ENCODE measurements at regions not wholly inside any gene's neighbourhood (a gene's known extent, or its start where the extent isn't known, plus 50 kb on each side); places are given as distances from the start of the nearest gene placed in this dataset.
A peak's percentile ranks its signal among the peaks of the same experiment; 100 is the strongest.

- Histone ChIP-seq H3K4me3 (ENCODE audit: insufficient read depth, low read depth, low read length) (no peak overlapping the region), H3K36me3 (ENCODE audit: insufficient read depth, low read length) (no peaks in the 10 kb centered on the region), H3K9me3 (ENCODE audit: insufficient read depth, low read depth, low read length) (no peaks in the 10 kb centered on the region), H3K27ac (ENCODE audit: low read depth, low read length) (no peak overlapping the region), H3K4me1 (ENCODE audit: insufficient read depth, low read length) (peaks cover 15% of the 10 kb centered on the region), H3K27me3 (ENCODE audit: insufficient read depth, low read length) (no peaks in the 10 kb centered on the region), H4K20me1 (ENCODE audit: insufficient read depth, low read length) (no peaks in the 10 kb centered on the region), H3K79me2 (ENCODE audit: insufficient read depth, low read length) (no peaks in the 10 kb centered on the region), H3K4me2 (ENCODE audit: low read length) (peak overlapping the region; percentile 68), H2AFZ (ENCODE audit: low read depth, low read length) (peak overlapping the region; percentile 36), H3K9ac (ENCODE audit: low read length) (no peak overlapping the region)
- TF ChIP-seq CTCF (IDR thresholded peaks at IDR 0.05; ENCODE audit: insufficient read depth, low read depth, low read length), result no peak
- TF ChIP-seq EZH2 (IDR thresholded peaks at IDR 0.05; ENCODE audit: insufficient read depth, low read length), result no peak
- Mint-ChIP-seq H3K4me1 (ENCODE audit: low read depth, unreplicated experiment) (peaks cover 46% of the 10 kb centered on the region), H3K27me3 (ENCODE audit: low read depth, unreplicated experiment) (no peaks in the 10 kb centered on the region), H3K9me3 (ENCODE audit: unreplicated experiment) (no peaks in the 10 kb centered on the region), H3K27ac (ENCODE audit: unreplicated experiment) (peak overlapping the region; percentile 82), H3K36me3 (ENCODE audit: low read depth, unreplicated experiment) (no peaks in the 10 kb centered on the region), H3K4me3 (ENCODE audit: unreplicated experiment) (no peak overlapping the region)
- DNase-seq (ENCODE audit: low read depth) (peak; percentile 72), FAIRE-seq (peak; percentile 71)
Observed at GRCh38 chr3:65006300-65006739, 318.5 kb upstream of the ADAMTS9 start.

- no peak overlapping the region for H3K9ac ChIP-seq (ENCODE audit: low read length)
- H4K20me1 ChIP-seq (ENCODE audit: insufficient read depth, low read length), result no peaks in the 10 kb centered on the region
- TF ChIP-seq EZH2 (IDR thresholded peaks at IDR 0.05; ENCODE audit: insufficient read depth, low read length) (no peak), CTCF (IDR thresholded peaks at IDR 0.05; ENCODE audit: insufficient read depth, low read depth, low read length) (no peak)
- H3K27me3 ChIP-seq (ENCODE audit: insufficient read depth, low read length), result no peaks in the 10 kb centered on the region
- Mint-ChIP-seq H3K4me3 (ENCODE audit: unreplicated experiment) (no peak overlapping the region), H3K27me3 (ENCODE audit: low read depth, unreplicated experiment) (no peaks in the 10 kb centered on the region), H3K27ac (ENCODE audit: unreplicated experiment) (peak overlapping the region; percentile 82), H3K4me1 (ENCODE audit: low read depth, unreplicated experiment) (peaks cover 47% of the 10 kb centered on the region), H3K36me3 (ENCODE audit: low read depth, unreplicated experiment) (no peaks in the 10 kb centered on the region), H3K9me3 (ENCODE audit: unreplicated experiment) (peaks cover 3% of the 10 kb centered on the region)
- no peak for FAIRE-seq
- no peaks in the 10 kb centered on the region for H3K9me3 ChIP-seq (ENCODE audit: insufficient read depth, low read depth, low read length)
- no peak overlapping the region for H3K4me3 ChIP-seq (ENCODE audit: insufficient read depth, low read depth, low read length)
- H3K79me2 ChIP-seq (ENCODE audit: insufficient read depth, low read length), result no peaks in the 10 kb centered on the region
- peak overlapping the region; percentile 68 for H3K4me2 ChIP-seq (ENCODE audit: low read length)
- no peak overlapping the region for H3K27ac ChIP-seq (ENCODE audit: low read depth, low read length)
- H3K4me1 ChIP-seq (ENCODE audit: insufficient read depth, low read length), result peaks cover 15% of the 10 kb centered on the region
- H3K36me3 ChIP-seq (ENCODE audit: insufficient read depth, low read length), result no peaks in the 10 kb centered on the region
- H2AFZ ChIP-seq (ENCODE audit: low read depth, low read length), result no peak overlapping the region
- DNase-seq (ENCODE audit: low read depth), result peak; percentile 32
Observed at GRCh38 chr3:65005486-65005885, 317.7 kb upstream of the ADAMTS9 start.

GRCh38 chr3:65004795-65005295, 317.0 kb upstream of the ADAMTS9 start:
- H3K4me2 ChIP-seq (ENCODE audit: low read length), result no peak overlapping the region
- peaks cover 46% of the 10 kb centered on the region for H3K4me1 Mint-ChIP-seq (ENCODE audit: low read depth, unreplicated experiment)

More at GRCh38 chr3:65004795-65005295, 317.0 kb upstream of the ADAMTS9 start:
- H3K27ac ChIP-seq (ENCODE audit: low read depth, low read length), result no peak overlapping the region
- H3K79me2 ChIP-seq (ENCODE audit: insufficient read depth, low read length), result no peaks in the 10 kb centered on the region
- no peak overlapping the region for H3K9ac ChIP-seq (ENCODE audit: low read length)
- no peak overlapping the region for H3K4me3 ChIP-seq (ENCODE audit: insufficient read depth, low read depth, low read length)
- no peak overlapping the region for H3K27ac Mint-ChIP-seq (ENCODE audit: unreplicated experiment)
- peaks cover 15% of the 10 kb centered on the region for H3K4me1 ChIP-seq (ENCODE audit: insufficient read depth, low read length)
- no peaks in the 10 kb centered on the region for H4K20me1 ChIP-seq (ENCODE audit: insufficient read depth, low read length)
- no peaks in the 10 kb centered on the region for H3K27me3 Mint-ChIP-seq (ENCODE audit: low read depth, unreplicated experiment)
- no peaks in the 10 kb centered on the region for H3K27me3 ChIP-seq (ENCODE audit: insufficient read depth, low read length)
- no peak for TF ChIP-seq EZH2 (IDR thresholded peaks at IDR 0.05; ENCODE audit: insufficient read depth, low read length)
- no peak for TF ChIP-seq CTCF (IDR thresholded peaks at IDR 0.05; ENCODE audit: insufficient read depth, low read depth, low read length)
- no peaks in the 10 kb centered on the region for H3K9me3 ChIP-seq (ENCODE audit: insufficient read depth, low read depth, low read length)
- H3K36me3 Mint-ChIP-seq (ENCODE audit: low read depth, unreplicated experiment), result no peaks in the 10 kb centered on the region
- DNase-seq (ENCODE audit: low read depth) (no peak), FAIRE-seq (no peak)
- H3K36me3 ChIP-seq (ENCODE audit: insufficient read depth, low read length), result no peaks in the 10 kb centered on the region
- no peak overlapping the region for H3K4me3 Mint-ChIP-seq (ENCODE audit: unreplicated experiment)
- H2AFZ ChIP-seq (ENCODE audit: low read depth, low read length), result no peak overlapping the region
- peaks cover 3% of the 10 kb centered on the region for H3K9me3 Mint-ChIP-seq (ENCODE audit: unreplicated experiment)
